Spleen (tissue), 11 donors: ENCODE measurements at regions not wholly inside any gene's neighbourhood (a gene's known extent, or its start where the extent isn't known, plus 50 kb on each side); places are given as distances from the start of the nearest gene placed in this dataset.

ENCODE experiments used
- DNase-seq: peaks from one replicate; pipeline ENCODE4 v3.0.0-alpha.2; 2020
- H3K27ac ChIP-seq, 8 donors: fragments of 200-600 bp; sonication (generic) in 7 of 8; 1 replicate in 4 of 8; 2 replicates in 4 of 8; pipeline versions ENCODE4 v1.5.0 to v1.8.0; 2016 to 2021; ENCODE audit warnings: inconsistent platforms in 4 of 8, mild to moderate bottlenecking in 4 of 8, moderate library complexity in 1 of 8
- H3K27me3 ChIP-seq, 7 donors: fragments of 200-600 bp; sonication (generic) in 6 of 7; replicated peaks in 1 of 7; 1 replicate in 4 of 7; 2 replicates in 3 of 7; pipeline versions ENCODE4 v1.5.0 to v1.8.0; 2016 to 2021; ENCODE audit warnings: inconsistent platforms in 3 of 7, mild to moderate bottlenecking in 1 of 7
- H3K36me3 ChIP-seq, 6 donors: fragments of 200-600 bp; sonication (generic) in 5 of 6; 1 replicate in 4 of 6; 2 replicates in 2 of 6; pipeline versions ENCODE4 v1.5.0 to v1.8.0; 2016 to 2021; ENCODE audit warnings: inconsistent platforms in 2 of 6
- H3K4me1 ChIP-seq, 6 donors: fragments of 200-600 bp; sonication (generic) in 5 of 6; 1 replicate in 3 of 6; 2 replicates in 3 of 6; pipeline versions ENCODE4 v1.5.0 to v1.8.0; 2016 to 2021; ENCODE audit warnings: inconsistent platforms in 3 of 6
- H3K4me3 ChIP-seq, 8 donors: fragments of 200-600 bp; sonication (generic) in 7 of 8; 1 replicate in 4 of 8; 2 replicates in 4 of 8; pipeline versions ENCODE4 v1.5.0 to v1.8.0; 2016 to 2021; ENCODE audit warnings: inconsistent platforms in 4 of 8, mild to moderate bottlenecking in 4 of 8, moderate library complexity in 2 of 8
- H3K9me3 ChIP-seq, 8 donors: fragments of 200-600 bp; sonication (generic) in 7 of 8; 1 replicate in 4 of 8; 2 replicates in 4 of 8; pipeline versions ENCODE4 v1.5.0 to v1.8.0; 2016 to 2021; ENCODE audit warnings: inconsistent platforms in 4 of 8
- POLR2A ChIP-seq, 3 donors: fragments of 450-650 bp; IDR thresholded peaks; one replicate each; pipeline ENCODE4 v1.5.1; 2017; ENCODE audit warnings: antibody characterized with exemption in 3 of 3, mild to moderate bottlenecking in 1 of 3
- POLR2AphosphoS5 ChIP-seq, 3 donors: sonication (generic); formaldehyde crosslinking; IDR thresholded peaks; one replicate each; pipeline ENCODE4 v1.5.1; 2017; ENCODE audit warnings: antibody characterized with exemption in 3 of 3
- WGBS, 5 donors: extraction: QIAGEN DNeasy Blood & Tissue Kit in 3 of 5; methylation state at CpG; one replicate each; pipeline versions ENCODE4 v1.1.5 to v1.1.7; 2013 to 2018; 5-methylcytosine and 5-hydroxymethylcytosine counted together
- intact Hi-C: fragments of 100-400 bp; cut with DNase I; formaldehyde crosslinking; loops from one replicate; pipeline ENCODE4 v1.15.0; 2023; ENCODE audit warnings: low total_unique reads
- TF ChIP-seq, protein P1 (sequence below), 11 experiments: fragments of 200-600 bp in 7 of 11; fragments of 450-650 bp in 4 of 11; sonication (generic) in 4 of 11; IDR thresholded peaks in 8 of 11; conservative IDR thresholded peaks in 3 of 11; 1 replicate in 7 of 11; 2 replicates in 4 of 11; pipeline versions ENCODE4 v1.4.0 to v1.8.0; 2016 to 2021; ENCODE audit warnings: antibody characterized with exemption in 11 of 11, inconsistent platforms in 4 of 11, mild to moderate bottlenecking in 1 of 11
- donor health status: healthy with polysubstance abuse.
- donor health status: DM: no; HTN: no; CAD: no; lungs with moderate emphysema.
- donor health status: DM: no; HTN: no; CAD: no.
- donor health status: Bipolar disorder and iron deficiency.
- donor health status: healthy.
- donor health status: DM: no; HTN: no; CAD: no.
- donor health status: DM: yes; HTN: yes; CAD: no.

DNA sequence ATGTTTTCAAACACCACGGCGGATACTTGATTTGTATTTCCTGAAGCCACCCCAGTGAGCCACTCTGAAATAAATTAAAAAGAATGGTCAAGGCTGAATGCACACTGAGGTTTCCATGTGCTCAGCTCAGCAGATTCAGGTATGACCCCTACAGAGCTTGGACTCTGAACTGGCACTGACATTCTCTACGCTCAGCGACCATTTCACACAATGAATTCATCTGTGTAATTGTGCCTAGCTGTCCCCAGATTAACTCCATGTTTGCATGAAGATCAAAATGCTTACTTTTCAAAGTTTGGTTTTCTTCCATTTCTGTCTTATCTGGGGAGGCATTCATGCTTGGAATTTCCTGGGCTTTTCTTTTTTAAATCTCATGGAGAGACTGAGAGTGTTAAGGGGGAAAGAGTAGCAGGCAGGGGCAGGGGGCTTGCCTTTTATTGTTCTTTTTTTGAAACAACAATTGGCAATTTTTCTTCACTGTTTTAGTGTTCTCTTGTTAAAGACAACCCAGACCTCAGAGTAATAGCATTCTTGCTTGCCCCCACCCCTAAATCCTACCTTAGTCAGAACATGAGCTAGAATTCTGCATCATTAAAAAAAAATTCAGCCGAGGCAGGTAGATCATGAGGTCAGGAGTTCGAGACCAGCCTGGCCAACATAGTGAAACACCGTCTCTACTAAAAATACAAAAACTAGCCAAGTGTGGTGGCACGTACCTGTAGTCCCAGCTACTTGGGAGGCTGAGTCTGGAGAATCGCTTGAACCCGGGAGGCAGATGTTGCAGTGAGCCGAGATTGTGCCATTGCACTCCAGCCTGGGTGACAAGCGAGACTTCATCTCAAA lies 85.5 kb upstream of the HNF1B start:
- no peak overlapping the region for H3K4me3 ChIP-seq
- intact Hi-C loops: no loop called here
- H3K4me1 ChIP-seq: peaks cover 3 to 61% (median 36%) of the 10 kb centered on the region in 6 donors
- no peaks in the 10 kb centered on the region for H3K27me3 ChIP-seq
- TF ChIP-seq, protein P1, sequence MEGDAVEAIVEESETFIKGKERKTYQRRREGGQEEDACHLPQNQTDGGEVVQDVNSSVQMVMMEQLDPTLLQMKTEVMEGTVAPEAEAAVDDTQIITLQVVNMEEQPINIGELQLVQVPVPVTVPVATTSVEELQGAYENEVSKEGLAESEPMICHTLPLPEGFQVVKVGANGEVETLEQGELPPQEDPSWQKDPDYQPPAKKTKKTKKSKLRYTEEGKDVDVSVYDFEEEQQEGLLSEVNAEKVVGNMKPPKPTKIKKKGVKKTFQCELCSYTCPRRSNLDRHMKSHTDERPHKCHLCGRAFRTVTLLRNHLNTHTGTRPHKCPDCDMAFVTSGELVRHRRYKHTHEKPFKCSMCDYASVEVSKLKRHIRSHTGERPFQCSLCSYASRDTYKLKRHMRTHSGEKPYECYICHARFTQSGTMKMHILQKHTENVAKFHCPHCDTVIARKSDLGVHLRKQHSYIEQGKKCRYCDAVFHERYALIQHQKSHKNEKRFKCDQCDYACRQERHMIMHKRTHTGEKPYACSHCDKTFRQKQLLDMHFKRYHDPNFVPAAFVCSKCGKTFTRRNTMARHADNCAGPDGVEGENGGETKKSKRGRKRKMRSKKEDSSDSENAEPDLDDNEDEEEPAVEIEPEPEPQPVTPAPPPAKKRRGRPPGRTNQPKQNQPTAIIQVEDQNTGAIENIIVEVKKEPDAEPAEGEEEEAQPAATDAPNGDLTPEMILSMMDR (IDR thresholded peaks at IDR 0.05 in 8 of 11, conservative IDR thresholded peaks at IDR 0.05 in 3 of 11): no peak
- TF ChIP-seq POLR2AphosphoS5 (IDR thresholded peaks at IDR 0.05) (no peak), POLR2A (IDR thresholded peaks at IDR 0.05) (no peak)
- 72 to 85% (median 77%) methylated on average over 12 of the region's 12 CpGs for WGBS, 5 donors
- H3K27ac ChIP-seq: peak overlapping the region in 3 of 8 donors; percentile 8 to 51 (median 46)
- no peaks in the 10 kb centered on the region for H3K9me3 ChIP-seq
- no peaks in the 10 kb centered on the region for H3K36me3 ChIP-seq
- no peak for DNase-seq

- WGBS, 5 donors: 25 to 36% (median 29%) methylated on average over 5 of the region's 5 CpGs
- intact Hi-C loops: no loop called here
- DNase-seq: no peak
- TF ChIP-seq POLR2AphosphoS5 (IDR thresholded peaks at IDR 0.05) (no peak), POLR2A (IDR thresholded peaks at IDR 0.05) (no peak)
- TF ChIP-seq, protein P1 (IDR thresholded peaks at IDR 0.05 in 8 of 11, conservative IDR thresholded peaks at IDR 0.05 in 3 of 11): no peak
- H3K4me3 ChIP-seq: no peak overlapping the region
- no peaks in the 10 kb centered on the region for H3K36me3 ChIP-seq
- H3K27ac ChIP-seq: peak overlapping the region in 5 of 8 donors; percentile 8 to 51 (median 24)
- H3K4me1 ChIP-seq: peaks cover 3 to 68% (median 41%) of the 10 kb centered on the region in 6 donors
- H3K27me3 ChIP-seq: no peaks in the 10 kb centered on the region
- no peaks in the 10 kb centered on the region for H3K9me3 ChIP-seq
Observed at GRCh38 chr17:37829592-37830123, 84.8 kb upstream of the HNF1B start.

DNA sequence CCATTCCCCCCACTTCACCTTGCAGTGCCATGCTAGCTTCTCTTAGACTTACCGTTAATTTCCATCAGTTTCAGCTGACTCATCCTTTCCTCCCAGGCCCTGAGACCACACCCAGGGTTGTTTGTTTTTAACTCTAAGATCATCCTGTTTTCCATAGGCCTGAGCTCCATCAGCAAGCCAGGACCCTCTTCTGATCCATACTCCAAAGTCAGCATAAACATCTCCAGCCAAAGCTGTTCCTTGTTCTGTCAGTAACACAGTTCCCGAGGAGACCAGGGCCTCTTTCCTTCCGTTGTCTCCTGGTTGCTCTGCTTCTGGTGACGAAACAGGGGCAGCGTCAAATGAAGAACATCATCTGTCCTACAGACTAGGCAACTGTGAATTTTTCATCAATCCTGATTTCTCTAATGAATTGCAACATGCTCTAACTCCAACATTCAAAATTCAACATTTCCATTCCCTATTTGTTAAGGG lies 83.8 kb upstream of the HNF1B start:
- TF ChIP-seq POLR2A (IDR thresholded peaks at IDR 0.05): no peak
- TF ChIP-seq, protein P1 (IDR thresholded peaks at IDR 0.05 in 8 of 11, conservative IDR thresholded peaks at IDR 0.05 in 3 of 11): no peak
- no peak for TF ChIP-seq POLR2AphosphoS5 (IDR thresholded peaks at IDR 0.05)
- no peak overlapping the region for H3K4me3 ChIP-seq
- H3K9me3 ChIP-seq: no peaks in the 10 kb centered on the region
- H3K27ac ChIP-seq: peak overlapping the region in 3 of 8 donors; percentile 12 to 51 (median 15)
- intact Hi-C loops: no loop called here
- DNase-seq: no peak
- H3K36me3 ChIP-seq: no peaks in the 10 kb centered on the region
- H3K27me3 ChIP-seq: no peaks in the 10 kb centered on the region
- peaks cover 3 to 76% (median 49%) of the 10 kb centered on the region in 6 donors for H3K4me1 ChIP-seq
- WGBS, 5 donors: 27 to 40% (median 29%) methylated on average over 5 of the region's 5 CpGs
